Trophoblast cell (in vitro differentiated cells and primary cell): ENCODE measurements at regions not wholly inside any gene's neighbourhood (a gene's known extent, or its start where the extent isn't known, plus 50 kb on each side); places are given as distances from the start of the nearest gene placed in this dataset.

ENCODE experiments used
- DNase-seq, 2 donors: peaks; one replicate each; pipeline ENCODE4 v3.0.0-alpha.2; 2016
- H2AFZ ChIP-seq: 2 replicates; pipeline ENCODE4 v1.6.1; 2013; ENCODE audit warnings: low read length, moderate library complexity, mild to moderate bottlenecking; ENCODE audit not compliant: insufficient read depth, poor library complexity
- H2AK5ac ChIP-seq: 2 replicates; pipeline ENCODE4 v1.6.1; 2013; ENCODE audit warnings: mild to moderate bottlenecking, low read length
- H2BK120ac ChIP-seq: 2 replicates; pipeline ENCODE4 v1.6.1; 2013; ENCODE audit warnings: low read length, mild to moderate bottlenecking, moderate library complexity; ENCODE audit not compliant: insufficient read depth, poor library complexity
- H2BK12ac ChIP-seq: 2 replicates; pipeline ENCODE4 v1.6.1; 2013; ENCODE audit warnings: mild to moderate bottlenecking, low read length, moderate library complexity
- H2BK5ac ChIP-seq: 2 replicates; pipeline ENCODE4 v1.6.1; 2013; ENCODE audit warnings: low read length, low read depth, moderate library complexity, mild to moderate bottlenecking; ENCODE audit not compliant: poor library complexity
- H3K14ac ChIP-seq: 2 replicates; pipeline ENCODE4 v1.6.1; 2013; ENCODE audit warnings: mild to moderate bottlenecking, low read length
- H3K18ac ChIP-seq: 2 replicates; pipeline ENCODE4 v1.6.1; 2013; ENCODE audit warnings: mild to moderate bottlenecking, low read length
- H3K23ac ChIP-seq: 2 replicates; pipeline ENCODE4 v1.6.1; 2013; ENCODE audit warnings: low read length
- H3K27ac ChIP-seq: 2 replicates; pipeline ENCODE4 v1.5.1; 2013; ENCODE audit warnings: low read depth, mild to moderate bottlenecking, inconsistent platforms, low read length, moderate library complexity
- H3K27me3 ChIP-seq: 2 replicates; pipeline ENCODE4 v1.6.1; 2013; ENCODE audit warnings: inconsistent platforms, mild to moderate bottlenecking, low read length, moderate library complexity; ENCODE audit not compliant: insufficient read depth
- H3K36me3 ChIP-seq, 2 experiments: 1 replicate in 1 of 2; 2 replicates in 1 of 2; pipeline ENCODE4 v1.6.1; 2013; ENCODE audit warnings: low read length in 2 of 2, mild to moderate bottlenecking in 2 of 2, moderate library complexity in 1 of 2; ENCODE audit not compliant: insufficient read depth in 2 of 2, control insufficient read depth in 1 of 2
- H3K4ac ChIP-seq: 2 replicates; pipeline ENCODE4 v1.6.1; 2013; ENCODE audit warnings: low read depth, mild to moderate bottlenecking, low read length, moderate library complexity
- H3K4me1 ChIP-seq, 2 experiments: 1 replicate in 1 of 2; 2 replicates in 1 of 2; pipeline ENCODE4 v1.6.1; 2013; ENCODE audit warnings: low read length in 2 of 2, mild to moderate bottlenecking in 2 of 2, moderate library complexity in 1 of 2; ENCODE audit not compliant: insufficient read depth in 2 of 2, control insufficient read depth in 1 of 2
- H3K4me2 ChIP-seq: 2 replicates; pipeline ENCODE4 v1.6.1; 2013; ENCODE audit warnings: inconsistent platforms, mild to moderate bottlenecking, low read length, moderate library complexity
- H3K4me3 ChIP-seq: 2 replicates; pipeline ENCODE4 v1.5.1; 2013; ENCODE audit warnings: mild to moderate bottlenecking, low read depth, low read length, inconsistent platforms
- H3K79me1 ChIP-seq: one replicate; pipeline ENCODE4 v1.6.1; 2013; ENCODE audit warnings: low read length
- H3K79me2 ChIP-seq: 2 replicates; pipeline ENCODE4 v1.6.1; 2013; ENCODE audit warnings: low read length, mild to moderate bottlenecking; ENCODE audit not compliant: control insufficient read depth, insufficient read depth, poor library complexity
- H3K9ac ChIP-seq: 2 replicates; pipeline ENCODE4 v1.6.1; 2013; ENCODE audit warnings: mild to moderate bottlenecking, low read length
- H3K9me3 ChIP-seq: 2 replicates; pipeline ENCODE4 v1.6.1; 2013; ENCODE audit warnings: low read depth, mild to moderate bottlenecking, control low read depth, inconsistent platforms, low read length; ENCODE audit not compliant: insufficient read depth
- H4K12ac ChIP-seq: 2 replicates; pipeline ENCODE4 v1.6.1; 2013; ENCODE audit warnings: low read depth, mild to moderate bottlenecking, low read length, moderate library complexity
- H4K8ac ChIP-seq: 2 replicates; pipeline ENCODE4 v1.6.1; 2013; ENCODE audit warnings: low read depth, mild to moderate bottlenecking, low read length, moderate library complexity
- H4K91ac ChIP-seq: one replicate; pipeline ENCODE4 v1.6.1; 2013; ENCODE audit warnings: low read depth, mild to moderate bottlenecking, low read length, moderate library complexity
- WGBS: extraction: QIAGEN DNeasy Blood & Tissue Kit; methylation state at CpG from one replicate; pipeline ENCODE4 v1.1.7; 2013; ENCODE audit warnings: missing lambda C conversion rate; ENCODE audit not compliant: insufficient read length, insufficient coverage; ENCODE audit errors: extremely low coverage; 5-methylcytosine and 5-hydroxymethylcytosine counted together

DNA sequence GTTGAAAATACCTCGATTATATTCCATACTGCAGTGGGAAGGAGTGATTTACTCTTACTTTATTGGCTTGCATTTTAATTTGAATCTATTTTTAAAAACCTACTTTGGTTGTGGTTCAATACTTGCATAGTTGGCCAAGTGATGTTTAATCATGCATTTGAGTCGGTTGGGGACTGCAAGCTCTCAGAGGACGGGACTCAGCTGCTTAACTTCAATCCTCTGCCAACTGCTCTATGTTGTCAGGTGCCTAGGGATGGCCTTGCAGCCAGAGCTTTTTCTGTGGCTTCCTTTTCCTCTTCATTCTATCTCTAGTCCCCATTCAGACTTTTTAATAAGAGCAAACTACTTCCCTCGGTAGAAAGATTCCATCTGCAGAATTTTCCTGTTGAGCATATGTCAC is 53.4 kb upstream of the KRR1 start:
- Histone ChIP-seq H2AK5ac (no peak overlapping the region), H3K79me2 (no peaks in the 10 kb centered on the region), H3K36me3 (no peaks in the 10 kb centered on the region), H3K79me1 (no peaks in the 10 kb centered on the region), H2BK120ac (no peak overlapping the region), H3K4me2 (no peak overlapping the region), H3K23ac (no peak overlapping the region), H2BK12ac (no peak overlapping the region), H3K4me1 (no peaks in the 10 kb centered on the region), H3K18ac (no peak overlapping the region), H3K9me3 (peaks cover 3% of the 10 kb centered on the region), H3K4ac (no peak overlapping the region), H2BK5ac (no peak overlapping the region), H4K8ac (no peak overlapping the region), H3K27ac (no peak overlapping the region), H3K9ac (no peak overlapping the region), H3K27me3 (no peaks in the 10 kb centered on the region), H4K91ac (no peak overlapping the region), H3K14ac (no peak overlapping the region), H2AFZ (no peak overlapping the region), H3K4me3 (no peak overlapping the region), H4K12ac (no peak overlapping the region)
- no CpG with 5 or more reads among the region's 4 CpGs for WGBS
- no peak for DNase-seq

- Histone ChIP-seq H4K8ac (no peak overlapping the region), H2AK5ac (no peak overlapping the region), H3K4me1 (no peaks in the 10 kb centered on the region), H3K4me3 (no peak overlapping the region), H2BK120ac (no peak overlapping the region), H3K27me3 (no peaks in the 10 kb centered on the region), H2AFZ (no peak overlapping the region), H2BK5ac (no peak overlapping the region), H3K4ac (no peak overlapping the region), H3K36me3 (no peaks in the 10 kb centered on the region), H3K9me3 (peaks cover 3% of the 10 kb centered on the region), H3K79me2 (no peaks in the 10 kb centered on the region), H3K27ac (no peak overlapping the region), H3K14ac (no peak overlapping the region), H3K9ac (no peak overlapping the region), H4K91ac (no peak overlapping the region), H3K4me2 (no peak overlapping the region), H3K79me1 (no peaks in the 10 kb centered on the region), H3K23ac (no peak overlapping the region), H3K18ac (no peak overlapping the region), H4K12ac (no peak overlapping the region), H2BK12ac (no peak overlapping the region)
- DNase-seq = no peak
- no CpG with 5 or more reads among the region's 2 CpGs for WGBS
Observed at GRCh38 chr12:75564398-75564797, 53.0 kb upstream of the KRR1 start.

GRCh38 chr12:75563351-75563750 is 51.9 kb upstream of the KRR1 start:
- Histone ChIP-seq H4K91ac (no peak overlapping the region), H3K18ac (no peak overlapping the region), H3K27ac (no peak overlapping the region)

GRCh38 chr12:75561921-75562320 is 50.5 kb upstream of the KRR1 start:
- H3K14ac ChIP-seq = no peak overlapping the region
- no peak for DNase-seq
- H2BK5ac ChIP-seq = no peak overlapping the region
- no peaks in the 10 kb centered on the region for H3K79me2 ChIP-seq
- no peak overlapping the region for H2AFZ ChIP-seq
- H4K8ac ChIP-seq = no peak overlapping the region
- no peak overlapping the region for H3K4me2 ChIP-seq
- no peaks in the 10 kb centered on the region for H3K4me1 ChIP-seq
- no peak overlapping the region for H3K9ac ChIP-seq
- H3K9me3 ChIP-seq = peaks cover 3% of the 10 kb centered on the region
- no peak overlapping the region for H3K4ac ChIP-seq
- H3K36me3 ChIP-seq = no peaks in the 10 kb centered on the region
- no peak overlapping the region for H4K12ac ChIP-seq
- H3K27me3 ChIP-seq = no peaks in the 10 kb centered on the region
- no CpG with 5 or more reads among the region's 7 CpGs for WGBS
- H3K79me1 ChIP-seq = no peaks in the 10 kb centered on the region
- H2BK12ac ChIP-seq = no peak overlapping the region
- no peak overlapping the region for H3K18ac ChIP-seq
- H3K27ac ChIP-seq = no peak overlapping the region
- H2BK120ac ChIP-seq = no peak overlapping the region
- no peak overlapping the region for H3K23ac ChIP-seq
- H3K4me3 ChIP-seq = no peak overlapping the region
- H4K91ac ChIP-seq = no peak overlapping the region
- no peak overlapping the region for H2AK5ac ChIP-seq

More at GRCh38 chr12:75563351-75563750, 51.9 kb upstream of the KRR1 start:
- Histone ChIP-seq H2BK12ac (no peak overlapping the region), H3K9ac (no peak overlapping the region), H2AFZ (no peak overlapping the region), H3K79me1 (no peaks in the 10 kb centered on the region), H3K9me3 (peaks cover 3% of the 10 kb centered on the region), H2AK5ac (no peak overlapping the region), H3K36me3 (no peaks in the 10 kb centered on the region), H2BK120ac (no peak overlapping the region), H3K14ac (no peak overlapping the region), H3K23ac (no peak overlapping the region), H3K27me3 (no peaks in the 10 kb centered on the region), H3K79me2 (no peaks in the 10 kb centered on the region), H3K4me3 (no peak overlapping the region), H3K4ac (no peak overlapping the region), H4K12ac (no peak overlapping the region), H3K4me2 (no peak overlapping the region), H2BK5ac (no peak overlapping the region), H3K4me1 (no peaks in the 10 kb centered on the region), H4K8ac (no peak overlapping the region)
- no CpG with 5 or more reads among the region's 2 CpGs for WGBS
- no peak for DNase-seq
